OCI-LY3 (cell line): ENCODE measurements at regions not wholly inside any gene's neighbourhood (a gene's known extent, or its start where the extent isn't known, plus 50 kb on each side); places are given as distances from the start of the nearest gene placed in this dataset.

ENCODE experiments used
- H2AFZ ChIP-seq: fragments of 200-600, 300-600 bp; shearing (Covaris generic); 2 replicates; pipeline ENCODE4 v1.6.0; 2014; ENCODE audit warnings: antibody characterized with exemption, low read depth, low read length
- H3K27ac ChIP-seq: fragments of 200-600, 300-600 bp; sonication (generic); 2 replicates; pipeline ENCODE4 v1.5.1; 2014; ENCODE audit warnings: mild to moderate bottlenecking, low read length, moderate library complexity, mixed read lengths
- H3K27me3 ChIP-seq: fragments of 200-600, 300-600 bp; sonication (generic); 2 replicates; pipeline ENCODE4 v1.6.1; 2014; ENCODE audit warnings: low read depth, low read length, mixed read lengths
- H3K36me3 ChIP-seq: fragments of 200-600, 300-600 bp; sonication (generic); replicated peaks from 2 replicates; pipeline ENCODE3; 2014; ENCODE audit warnings: low read depth, low read length, mixed read lengths
- H3K4me1 ChIP-seq: fragments of 300-600, 200-600 bp; sonication (generic); 2 replicates; pipeline ENCODE4 v1.6.1; 2014; ENCODE audit warnings: low read length, mixed read lengths
- H3K4me2 ChIP-seq: fragments of 200-600, 300-600 bp; sonication (generic); 2 replicates; pipeline ENCODE4 v1.6.1; 2014; ENCODE audit warnings: low read length, mixed read lengths
- H3K4me3 ChIP-seq: fragments of 300-600, 200-600 bp; sonication (generic); 2 replicates; pipeline ENCODE4 v1.5.1; 2014; ENCODE audit warnings: antibody characterized with exemption, mild to moderate bottlenecking, low read length, moderate library complexity
- H3K79me2 ChIP-seq: fragments of 300-600, 200-600 bp; shearing (Covaris generic); 2 replicates; pipeline ENCODE4 v1.6.1; 2014; ENCODE audit warnings: mild to moderate bottlenecking, low read length, mixed read lengths
- H3K9ac ChIP-seq: fragments of 300-600, 200-600 bp; shearing (Covaris generic); 2 replicates; pipeline ENCODE4 v1.6.0; 2014; ENCODE audit warnings: mild to moderate bottlenecking, low read length, moderate library complexity
- H3K9me3 ChIP-seq: fragments of 200-600, 300-600 bp; shearing (Covaris generic); 2 replicates; pipeline ENCODE4 v1.6.1; 2014; ENCODE audit warnings: low read length, mixed read lengths; ENCODE audit not compliant: insufficient read depth
- H4K20me1 ChIP-seq: fragments of 200-600, 300-600 bp; sonication (generic); 2 replicates; pipeline ENCODE4 v1.6.1; 2016; ENCODE audit warnings: low read length, mixed read lengths; ENCODE audit not compliant: insufficient read depth
- EZH2phosphoT487 ChIP-seq: fragments of 200-600 bp; shearing (Covaris generic); IDR thresholded peaks from 2 replicates; pipeline ENCODE4 v1.6.1; 2018; ENCODE audit warnings: antibody characterized with exemption, mixed run types, low read depth
- TF ChIP-seq, protein P1 (sequence below): fragments of 200-600, 300-600 bp; sonication (generic); IDR thresholded peaks from 2 replicates; pipeline ENCODE4 v1.5.1; 2014; ENCODE audit warnings: antibody characterized with exemption, low read length, low read depth

DNA sequence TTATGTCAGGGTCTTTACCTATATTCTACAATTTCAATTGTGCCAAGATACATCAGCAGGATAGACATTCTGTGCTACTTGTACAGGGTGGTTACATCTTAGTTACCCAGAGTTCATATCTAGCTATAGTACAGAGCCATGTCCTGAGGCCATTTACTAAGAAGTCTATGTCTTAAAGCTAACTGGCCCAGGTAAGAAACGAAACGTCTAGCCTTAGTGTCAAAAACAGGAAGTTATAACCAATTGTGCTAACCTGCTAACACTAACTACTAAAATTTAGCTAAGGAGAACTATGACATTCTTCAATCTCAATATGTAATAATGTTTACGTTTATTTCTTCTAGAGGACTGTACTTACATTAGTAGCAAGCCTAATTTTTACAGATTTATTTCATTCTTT, 717.2 kb upstream of the UBE2E2 start:
- Histone ChIP-seq H3K4me2 (no peak overlapping the region), H3K4me1 (no peaks in the 10 kb centered on the region), H3K4me3 (no peak overlapping the region), H3K27ac (no peak overlapping the region), H3K36me3 (no peaks in the 10 kb centered on the region), H2AFZ (no peak overlapping the region), H3K9me3 (no peaks in the 10 kb centered on the region), H3K9ac (no peak overlapping the region), H3K27me3 (no peaks in the 10 kb centered on the region), H4K20me1 (no peaks in the 10 kb centered on the region), H3K79me2 (no peaks in the 10 kb centered on the region)
- no peak for TF ChIP-seq EZH2phosphoT487
- TF ChIP-seq, protein P1, sequence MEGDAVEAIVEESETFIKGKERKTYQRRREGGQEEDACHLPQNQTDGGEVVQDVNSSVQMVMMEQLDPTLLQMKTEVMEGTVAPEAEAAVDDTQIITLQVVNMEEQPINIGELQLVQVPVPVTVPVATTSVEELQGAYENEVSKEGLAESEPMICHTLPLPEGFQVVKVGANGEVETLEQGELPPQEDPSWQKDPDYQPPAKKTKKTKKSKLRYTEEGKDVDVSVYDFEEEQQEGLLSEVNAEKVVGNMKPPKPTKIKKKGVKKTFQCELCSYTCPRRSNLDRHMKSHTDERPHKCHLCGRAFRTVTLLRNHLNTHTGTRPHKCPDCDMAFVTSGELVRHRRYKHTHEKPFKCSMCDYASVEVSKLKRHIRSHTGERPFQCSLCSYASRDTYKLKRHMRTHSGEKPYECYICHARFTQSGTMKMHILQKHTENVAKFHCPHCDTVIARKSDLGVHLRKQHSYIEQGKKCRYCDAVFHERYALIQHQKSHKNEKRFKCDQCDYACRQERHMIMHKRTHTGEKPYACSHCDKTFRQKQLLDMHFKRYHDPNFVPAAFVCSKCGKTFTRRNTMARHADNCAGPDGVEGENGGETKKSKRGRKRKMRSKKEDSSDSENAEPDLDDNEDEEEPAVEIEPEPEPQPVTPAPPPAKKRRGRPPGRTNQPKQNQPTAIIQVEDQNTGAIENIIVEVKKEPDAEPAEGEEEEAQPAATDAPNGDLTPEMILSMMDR, result no peak

DNA sequence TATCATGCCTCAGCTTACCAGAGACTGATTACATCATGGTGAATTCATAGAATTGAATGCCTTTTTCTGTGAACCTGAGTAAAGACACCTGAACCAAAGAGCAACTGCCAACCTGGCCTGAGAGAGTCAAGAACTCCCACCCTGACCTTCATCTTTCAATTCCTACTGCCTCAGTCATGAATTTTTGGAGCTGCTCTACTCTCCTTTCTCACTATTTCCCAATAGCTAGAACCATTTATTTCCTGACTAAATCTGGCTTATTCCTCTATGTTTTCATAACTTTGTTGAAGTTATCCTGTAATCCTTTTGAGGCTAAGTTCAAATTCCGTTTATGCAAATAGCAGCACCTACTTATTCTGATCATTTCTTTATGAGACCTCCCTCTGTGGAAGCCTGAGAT, 712.4 kb upstream of the UBE2E2 start:
- H3K9me3 ChIP-seq, result no peaks in the 10 kb centered on the region
- no peak for TF ChIP-seq EZH2phosphoT487
- TF ChIP-seq, protein P1, result no peak
- no peaks in the 10 kb centered on the region for H4K20me1 ChIP-seq
- no peaks in the 10 kb centered on the region for H3K79me2 ChIP-seq
- H3K4me2 ChIP-seq, result no peak overlapping the region
- H2AFZ ChIP-seq, result no peak overlapping the region
- H3K27me3 ChIP-seq, result no peaks in the 10 kb centered on the region
- no peaks in the 10 kb centered on the region for H3K4me1 ChIP-seq
- H3K9ac ChIP-seq, result no peak overlapping the region
- H3K36me3 ChIP-seq, result no peaks in the 10 kb centered on the region
- H3K4me3 ChIP-seq, result no peak overlapping the region
- H3K27ac ChIP-seq, result no peak overlapping the region

DNA sequence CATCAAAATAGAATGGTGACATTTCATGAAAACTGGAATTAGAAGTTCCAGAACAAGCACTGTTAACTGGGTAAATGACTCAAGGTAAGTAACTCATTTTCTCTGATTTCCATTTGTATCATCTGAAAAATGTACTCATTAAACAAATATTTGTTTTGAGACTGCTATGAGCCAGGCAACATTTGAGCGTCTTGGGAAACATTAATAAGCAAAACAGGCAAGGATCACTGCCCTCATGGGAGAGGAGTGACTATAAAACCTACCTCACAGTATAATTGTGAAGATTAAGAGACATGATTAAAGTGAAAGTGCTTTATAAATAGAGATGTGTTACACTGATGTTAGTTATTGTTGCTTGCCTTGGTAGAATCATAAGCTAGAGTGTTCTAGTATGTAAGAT, 711.8 kb upstream of the UBE2E2 start:
- Histone ChIP-seq H3K9me3 (no peaks in the 10 kb centered on the region), H2AFZ (no peak overlapping the region), H3K4me3 (no peak overlapping the region), H3K4me1 (no peaks in the 10 kb centered on the region), H3K79me2 (no peaks in the 10 kb centered on the region), H3K4me2 (no peak overlapping the region), H3K27me3 (no peaks in the 10 kb centered on the region), H3K27ac (no peak overlapping the region), H3K36me3 (no peaks in the 10 kb centered on the region), H4K20me1 (no peaks in the 10 kb centered on the region), H3K9ac (no peak overlapping the region)
- TF ChIP-seq, protein P1, result no peak
- no peak for TF ChIP-seq EZH2phosphoT487

DNA sequence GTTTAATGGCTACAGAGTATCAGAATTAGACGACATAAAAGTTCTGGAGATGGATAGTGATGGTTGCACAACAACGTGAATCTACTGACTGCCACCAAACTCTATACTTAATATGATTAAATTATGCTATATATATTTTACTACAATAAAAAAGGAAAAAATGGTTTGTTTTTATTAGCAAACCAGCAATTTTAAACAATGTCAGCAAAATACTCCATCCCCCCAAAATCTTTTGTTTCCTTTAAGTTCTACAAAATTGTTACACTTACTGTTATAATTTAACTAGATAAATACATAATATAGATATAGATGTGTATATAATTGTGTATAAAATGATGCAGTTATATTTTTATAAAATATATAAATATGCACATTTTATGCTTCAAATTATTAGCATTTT, 710.8 kb upstream of the UBE2E2 start:
- Histone ChIP-seq H3K27me3 (no peaks in the 10 kb centered on the region), H3K4me1 (no peaks in the 10 kb centered on the region), H3K9ac (no peak overlapping the region), H3K9me3 (no peaks in the 10 kb centered on the region), H3K79me2 (no peaks in the 10 kb centered on the region), H3K4me3 (no peak overlapping the region), H2AFZ (no peak overlapping the region), H4K20me1 (no peaks in the 10 kb centered on the region), H3K36me3 (no peaks in the 10 kb centered on the region), H3K27ac (no peak overlapping the region), H3K4me2 (no peak overlapping the region)
- TF ChIP-seq EZH2phosphoT487, result no peak
- TF ChIP-seq, protein P1, result no peak
